Peyer's patch (tissue), 4 donors: ENCODE measurements at regions not wholly inside any gene's neighbourhood (a gene's known extent, or its start where the extent isn't known, plus 50 kb on each side); places are given as distances from the start of the nearest gene placed in this dataset.
"Not testable (repeated sequence)": the region's sequence is repeated elsewhere in the genome, so short reads cannot be mapped to it uniquely, and the experiment has no call there.

Experiments
- DNase-seq, 3 donors: peaks; one replicate each; pipeline ENCODE4 v3.0.0-alpha.2; 2017 to 2019
- H3K27ac ChIP-seq, 4 donors: fragments of 200-600 bp; sonication (generic); one replicate each; pipeline ENCODE4 v1.5.1; 2016 to 2019
- H3K27me3 ChIP-seq, 2 donors: fragments of 200-600 bp; sonication (generic); one replicate each; pipeline ENCODE4 v1.5.1; 2019
- H3K36me3 ChIP-seq, 3 donors: fragments of 200-600 bp; sonication (generic); one replicate each; pipeline ENCODE4 v1.5.1; 2016 to 2019
- H3K4me1 ChIP-seq, 4 donors: fragments of 200-600 bp; sonication (generic); one replicate each; pipeline ENCODE4 v1.5.1; 2016 to 2019
- H3K4me3 ChIP-seq, 4 donors: fragments of 200-600 bp; sonication (generic); 1 replicate in 3 of 4; 2 replicates in 1 of 4; pipeline ENCODE4 v1.5.1; 2016 to 2019; ENCODE audit warnings: mild to moderate bottlenecking in 1 of 4
- H3K9me3 ChIP-seq, 4 donors: fragments of 200-600 bp; sonication (generic); one replicate each; pipeline ENCODE4 v1.5.1; 2016 to 2019; ENCODE audit warnings: mild to moderate bottlenecking in 1 of 4
- POLR2A ChIP-seq, 2 donors: fragments of 450-650 bp; IDR thresholded peaks; one replicate each; pipeline ENCODE4 v1.5.1; 2017; ENCODE audit warnings: antibody characterized with exemption in 2 of 2, mild to moderate bottlenecking in 2 of 2, moderate library complexity in 2 of 2
- TF ChIP-seq, protein P1 (sequence below), 6 experiments: fragments of 450-650 bp in 4 of 6; fragments of 200-600 bp in 2 of 6; sonication (generic) in 1 of 6; IDR thresholded peaks; one replicate each; pipeline ENCODE4 v1.5.1; 2017 to 2019; ENCODE audit warnings: antibody characterized with exemption in 6 of 6, mild to moderate bottlenecking in 3 of 6, moderate library complexity in 1 of 6

DNA sequence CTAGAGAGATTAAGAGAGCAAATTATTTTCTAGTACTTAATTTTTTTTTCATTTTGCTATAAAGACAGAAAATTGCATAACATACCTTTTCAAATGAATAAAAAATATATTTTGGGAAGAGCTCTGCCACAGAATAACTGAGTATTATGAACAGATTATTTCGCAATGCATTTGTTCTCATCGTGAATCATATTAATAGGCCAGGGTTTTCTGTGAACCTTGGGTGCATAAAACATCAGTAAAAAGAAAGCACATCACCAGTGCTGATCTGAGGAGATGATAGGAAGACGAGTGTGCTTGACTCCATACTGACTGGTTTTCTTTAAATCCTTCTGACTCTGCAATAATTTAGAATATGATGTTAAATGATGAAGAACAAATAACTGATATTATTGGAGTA, 409.1 kb downstream of the CPS1 start:
- Histone ChIP-seq H3K4me3 (no peak overlapping the region), H3K27ac (no peak overlapping the region), H3K27me3 (no peaks in the 10 kb centered on the region), H3K4me1 (no peaks in the 10 kb centered on the region), H3K36me3 (no peaks in the 10 kb centered on the region), H3K9me3 (no peaks in the 10 kb centered on the region)
- DNase-seq: no peak
- TF ChIP-seq, protein P1, sequence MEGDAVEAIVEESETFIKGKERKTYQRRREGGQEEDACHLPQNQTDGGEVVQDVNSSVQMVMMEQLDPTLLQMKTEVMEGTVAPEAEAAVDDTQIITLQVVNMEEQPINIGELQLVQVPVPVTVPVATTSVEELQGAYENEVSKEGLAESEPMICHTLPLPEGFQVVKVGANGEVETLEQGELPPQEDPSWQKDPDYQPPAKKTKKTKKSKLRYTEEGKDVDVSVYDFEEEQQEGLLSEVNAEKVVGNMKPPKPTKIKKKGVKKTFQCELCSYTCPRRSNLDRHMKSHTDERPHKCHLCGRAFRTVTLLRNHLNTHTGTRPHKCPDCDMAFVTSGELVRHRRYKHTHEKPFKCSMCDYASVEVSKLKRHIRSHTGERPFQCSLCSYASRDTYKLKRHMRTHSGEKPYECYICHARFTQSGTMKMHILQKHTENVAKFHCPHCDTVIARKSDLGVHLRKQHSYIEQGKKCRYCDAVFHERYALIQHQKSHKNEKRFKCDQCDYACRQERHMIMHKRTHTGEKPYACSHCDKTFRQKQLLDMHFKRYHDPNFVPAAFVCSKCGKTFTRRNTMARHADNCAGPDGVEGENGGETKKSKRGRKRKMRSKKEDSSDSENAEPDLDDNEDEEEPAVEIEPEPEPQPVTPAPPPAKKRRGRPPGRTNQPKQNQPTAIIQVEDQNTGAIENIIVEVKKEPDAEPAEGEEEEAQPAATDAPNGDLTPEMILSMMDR (IDR thresholded peaks at IDR 0.05): no peak
- no peak for TF ChIP-seq POLR2A (IDR thresholded peaks at IDR 0.05)

DNA sequence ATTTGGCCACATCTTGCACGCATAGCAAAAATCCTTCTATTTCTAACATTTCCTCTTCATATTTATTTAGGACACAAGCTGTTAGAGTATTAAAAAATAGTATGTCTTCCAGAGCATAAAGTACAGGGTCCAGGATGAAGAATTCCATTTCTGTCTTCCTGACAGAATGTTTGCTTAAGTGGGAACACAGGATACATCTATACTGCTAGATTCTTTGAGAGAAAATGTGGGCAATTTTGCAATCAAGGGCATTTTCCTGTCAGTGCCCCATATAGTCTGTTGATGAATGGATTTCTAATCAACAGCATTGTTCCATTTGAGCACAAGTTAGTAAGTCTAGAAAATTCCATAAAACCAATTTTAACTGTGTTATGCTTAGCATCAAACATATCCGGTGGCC, 409.9 kb downstream of the CPS1 start:
- no peaks in the 10 kb centered on the region for H3K4me1 ChIP-seq
- H3K27ac ChIP-seq: no peak overlapping the region
- H3K27me3 ChIP-seq: no peaks in the 10 kb centered on the region
- no peak for DNase-seq
- H3K36me3 ChIP-seq: no peaks in the 10 kb centered on the region
- no peaks in the 10 kb centered on the region for H3K9me3 ChIP-seq
- H3K4me3 ChIP-seq: no peak overlapping the region
- TF ChIP-seq, protein P1 (IDR thresholded peaks at IDR 0.05): no peak

DNA sequence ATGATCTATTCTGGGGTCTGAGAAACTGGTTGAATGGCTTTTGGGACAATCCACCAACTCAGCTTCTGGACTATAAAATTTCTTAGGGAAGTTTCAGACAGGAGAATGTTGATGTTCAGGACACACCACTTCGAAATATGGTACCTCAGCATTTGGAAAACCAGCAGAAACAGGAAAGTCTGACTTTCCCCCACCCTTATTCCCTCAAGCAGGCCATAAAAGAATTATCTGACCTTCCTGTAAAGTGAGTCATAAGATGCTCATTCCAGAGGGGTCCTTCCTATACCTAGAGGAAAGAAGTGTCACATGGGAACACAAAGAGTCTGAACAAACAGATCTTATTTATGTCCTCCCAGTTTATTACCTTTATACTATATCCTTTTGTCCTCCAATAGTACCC, 415.0 kb downstream of the CPS1 start:
- Histone ChIP-seq H3K27ac (no peak overlapping the region), H3K9me3 (no peaks in the 10 kb centered on the region), H3K4me1 (no peaks in the 10 kb centered on the region), H3K27me3 (no peaks in the 10 kb centered on the region), H3K36me3 (no peaks in the 10 kb centered on the region), H3K4me3 (no peak overlapping the region)
- TF ChIP-seq, protein P1 (IDR thresholded peaks at IDR 0.05): no peak
- no peak for TF ChIP-seq POLR2A (IDR thresholded peaks at IDR 0.05)
- DNase-seq: no peak

DNA sequence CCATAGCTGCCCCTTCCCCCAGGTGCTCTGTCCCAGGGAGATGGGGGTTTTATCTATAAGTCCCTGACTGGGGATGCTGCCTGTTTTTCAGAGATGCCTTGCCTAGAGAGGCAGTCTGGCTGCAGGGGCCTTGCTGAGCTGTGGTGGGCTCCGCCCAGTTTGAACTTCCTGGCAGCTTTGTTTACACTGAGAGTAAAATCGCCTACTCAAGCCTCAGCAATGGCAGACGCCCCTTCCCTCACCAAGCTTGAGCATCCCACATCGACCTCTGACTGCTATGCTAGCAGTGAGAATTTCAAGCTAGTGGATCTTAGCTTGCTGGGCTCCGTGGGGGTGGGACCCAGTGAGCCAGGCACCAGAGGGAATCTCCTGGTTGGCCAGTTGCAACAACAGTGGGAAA, 430.4 kb downstream of the CPS1 start:
- not testable (repeated sequence) for H3K27ac ChIP-seq, H3K36me3 ChIP-seq, H3K27me3 ChIP-seq, H3K4me1 ChIP-seq, H3K4me3 ChIP-seq, DNase-seq, H3K9me3 ChIP-seq

DNA sequence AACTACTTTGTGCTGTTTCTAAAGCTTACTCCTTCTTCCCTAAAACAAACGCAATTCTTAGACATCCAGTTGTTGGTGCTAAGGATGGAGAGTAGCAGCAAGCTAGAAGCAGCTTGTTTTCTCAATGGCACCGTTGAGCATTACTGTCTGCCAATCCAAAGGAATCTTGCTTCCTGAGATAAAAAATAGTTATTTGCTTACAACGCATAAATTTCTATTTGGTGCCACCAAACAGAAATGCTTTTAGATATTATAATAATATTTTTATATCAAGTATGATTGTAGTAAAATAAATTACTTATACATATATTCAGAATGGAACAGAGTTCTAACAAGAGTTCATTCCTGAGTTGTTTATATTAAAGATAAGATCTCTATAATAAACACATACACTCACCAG, 434.7 kb downstream of the CPS1 start:
- H3K27me3 ChIP-seq: no peaks in the 10 kb centered on the region
- H3K4me3 ChIP-seq: no peak overlapping the region

DNA sequence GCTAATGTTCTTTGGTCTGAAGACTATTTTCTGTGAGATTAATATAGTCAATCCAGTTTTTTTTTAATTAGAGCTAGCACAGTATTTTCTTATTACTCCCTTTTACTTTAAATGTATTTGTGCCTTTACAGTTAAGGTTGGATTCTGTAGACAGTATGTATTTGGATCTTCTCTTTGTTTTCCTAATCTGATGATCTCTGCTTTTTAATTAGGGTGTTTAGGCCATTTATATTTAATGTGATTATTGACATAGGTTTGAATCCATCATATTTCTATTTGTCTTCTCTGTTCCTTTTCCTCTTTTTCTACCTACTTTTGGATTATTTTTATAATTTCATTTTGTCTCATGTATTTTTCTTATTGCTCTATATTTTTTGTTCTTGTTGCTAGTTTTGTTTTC, 437.7 kb downstream of the CPS1 start:
- Histone ChIP-seq H3K27ac (no peak overlapping the region), H3K4me3 (no peak overlapping the region), H3K4me1 (no peaks in the 10 kb centered on the region), H3K9me3 (no peaks in the 10 kb centered on the region), H3K27me3 (no peaks in the 10 kb centered on the region), H3K36me3 (no peaks in the 10 kb centered on the region)
- no peak for DNase-seq
- TF ChIP-seq POLR2A (IDR thresholded peaks at IDR 0.05): no peak
- TF ChIP-seq, protein P1 (IDR thresholded peaks at IDR 0.05): no peak

More for the DNA sequence above, 434.7 kb downstream of the CPS1 start:
- H3K9me3 ChIP-seq: no peaks in the 10 kb centered on the region
- H3K27ac ChIP-seq: no peak overlapping the region
- H3K36me3 ChIP-seq: no peaks in the 10 kb centered on the region
- H3K4me1 ChIP-seq: no peaks in the 10 kb centered on the region
- no peak for DNase-seq
- TF ChIP-seq POLR2A (IDR thresholded peaks at IDR 0.05): no peak
- TF ChIP-seq, protein P1 (IDR thresholded peaks at IDR 0.05): no peak
